Tibial nerve (tissue), 3 donors: ENCODE measurements at regions not wholly inside any gene's neighbourhood (a gene's known extent, or its start where the extent isn't known, plus 50 kb on each side); places are given as distances from the start of the nearest gene placed in this dataset.

ENCODE experiments used
- POLR2A ChIP-seq, 2 donors: fragments of 450-650 bp; IDR thresholded peaks; one replicate each; pipeline ENCODE4 v1.6.1; 2017; ENCODE audit warnings: antibody characterized with exemption in 2 of 2, mild to moderate bottlenecking in 2 of 2, moderate library complexity in 2 of 2
- TF ChIP-seq, protein P1 (sequence below), 5 experiments: fragments of 200-600 bp in 3 of 5; fragments of 450-650 bp in 2 of 5; sonication (generic) in 3 of 5; IDR thresholded peaks; one replicate each; pipeline ENCODE4 v1.5.1; 2016 to 2019; ENCODE audit warnings: antibody characterized with exemption in 5 of 5, mild to moderate bottlenecking in 3 of 5, moderate library complexity in 2 of 5

DNA sequence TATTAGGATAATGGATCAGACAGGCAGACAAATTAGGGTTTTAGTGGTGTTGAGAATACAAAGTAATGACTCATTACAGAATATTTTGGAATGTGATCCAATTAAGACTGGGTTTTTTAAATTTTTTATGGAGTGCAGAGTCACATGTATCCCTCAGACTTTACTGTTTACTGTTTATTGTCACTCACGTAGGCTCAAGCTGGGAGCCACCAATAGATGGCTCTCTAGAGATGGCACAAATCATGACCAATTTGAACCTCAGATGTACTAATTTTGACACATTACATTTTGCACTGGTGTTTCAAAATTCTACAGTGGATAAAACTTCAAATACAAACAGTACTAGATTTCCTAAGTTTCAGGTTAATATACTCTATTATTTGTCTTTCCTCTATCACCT, 53.6 kb upstream of the ANO3 start:
- TF ChIP-seq, protein P1, sequence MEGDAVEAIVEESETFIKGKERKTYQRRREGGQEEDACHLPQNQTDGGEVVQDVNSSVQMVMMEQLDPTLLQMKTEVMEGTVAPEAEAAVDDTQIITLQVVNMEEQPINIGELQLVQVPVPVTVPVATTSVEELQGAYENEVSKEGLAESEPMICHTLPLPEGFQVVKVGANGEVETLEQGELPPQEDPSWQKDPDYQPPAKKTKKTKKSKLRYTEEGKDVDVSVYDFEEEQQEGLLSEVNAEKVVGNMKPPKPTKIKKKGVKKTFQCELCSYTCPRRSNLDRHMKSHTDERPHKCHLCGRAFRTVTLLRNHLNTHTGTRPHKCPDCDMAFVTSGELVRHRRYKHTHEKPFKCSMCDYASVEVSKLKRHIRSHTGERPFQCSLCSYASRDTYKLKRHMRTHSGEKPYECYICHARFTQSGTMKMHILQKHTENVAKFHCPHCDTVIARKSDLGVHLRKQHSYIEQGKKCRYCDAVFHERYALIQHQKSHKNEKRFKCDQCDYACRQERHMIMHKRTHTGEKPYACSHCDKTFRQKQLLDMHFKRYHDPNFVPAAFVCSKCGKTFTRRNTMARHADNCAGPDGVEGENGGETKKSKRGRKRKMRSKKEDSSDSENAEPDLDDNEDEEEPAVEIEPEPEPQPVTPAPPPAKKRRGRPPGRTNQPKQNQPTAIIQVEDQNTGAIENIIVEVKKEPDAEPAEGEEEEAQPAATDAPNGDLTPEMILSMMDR (IDR thresholded peaks at IDR 0.05) = no peak
- TF ChIP-seq POLR2A (IDR thresholded peaks at IDR 0.05) = no peak
